ENCODE measurements at regions not wholly inside any gene's neighbourhood (a gene's known extent, or its start where the extent isn't known, plus 50 kb on each side); places are given as distances from the start of the nearest gene placed in this dataset.
"Not testable (repeated sequence)": the region's sequence is repeated elsewhere in the genome, so short reads cannot be mapped to it uniquely, and the experiment has no call there.

DNA sequence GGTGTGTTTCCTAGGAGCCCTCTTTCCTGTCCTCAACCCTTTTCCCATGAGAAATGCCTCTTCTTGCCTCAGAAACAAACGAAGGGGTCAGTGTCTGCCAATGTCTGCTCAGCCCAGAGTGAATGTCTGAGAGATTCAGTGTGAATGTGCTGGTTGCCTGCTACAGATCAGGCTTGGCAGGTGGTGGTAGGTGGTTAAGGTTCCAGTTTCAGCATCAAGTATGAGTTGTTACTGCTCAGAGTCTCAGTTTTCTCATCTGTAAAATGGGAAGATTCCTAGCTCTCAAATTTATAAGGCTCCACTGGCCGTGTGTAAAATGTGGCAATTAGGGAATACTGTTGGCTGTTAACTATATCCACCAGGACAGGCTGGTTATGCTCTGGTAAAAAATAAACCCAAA, 96.3 kb upstream of the PLGLB2 start:
- not testable (repeated sequence) for DNase-seq (ENCODE audit: low read depth in 4 of 4, low spot score in 2 of 4)

DNA sequence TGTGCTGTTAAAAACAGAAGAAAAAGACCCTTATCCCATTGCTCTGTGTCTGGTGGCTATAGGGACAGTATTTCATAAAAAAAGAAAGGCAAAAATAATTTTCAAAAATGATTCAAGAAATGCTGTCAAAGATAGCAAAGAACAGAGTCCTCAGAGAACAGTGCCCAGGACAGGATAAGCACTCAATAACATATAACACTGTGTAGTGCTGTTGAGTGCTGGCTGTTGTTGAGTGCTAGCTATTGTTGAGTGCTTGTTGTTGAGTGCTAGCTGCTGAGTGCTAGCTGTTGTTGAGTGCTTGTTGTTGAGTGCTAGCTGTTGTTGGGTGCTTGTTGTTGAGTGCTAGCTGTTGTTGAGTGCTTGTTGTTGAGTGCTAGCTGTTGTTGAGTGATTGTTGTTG, 94.5 kb upstream of the PLGLB2 start:
- DNase-seq (ENCODE audit: low read depth in 4 of 4, low spot score in 2 of 4), result not testable (repeated sequence)

DNA sequence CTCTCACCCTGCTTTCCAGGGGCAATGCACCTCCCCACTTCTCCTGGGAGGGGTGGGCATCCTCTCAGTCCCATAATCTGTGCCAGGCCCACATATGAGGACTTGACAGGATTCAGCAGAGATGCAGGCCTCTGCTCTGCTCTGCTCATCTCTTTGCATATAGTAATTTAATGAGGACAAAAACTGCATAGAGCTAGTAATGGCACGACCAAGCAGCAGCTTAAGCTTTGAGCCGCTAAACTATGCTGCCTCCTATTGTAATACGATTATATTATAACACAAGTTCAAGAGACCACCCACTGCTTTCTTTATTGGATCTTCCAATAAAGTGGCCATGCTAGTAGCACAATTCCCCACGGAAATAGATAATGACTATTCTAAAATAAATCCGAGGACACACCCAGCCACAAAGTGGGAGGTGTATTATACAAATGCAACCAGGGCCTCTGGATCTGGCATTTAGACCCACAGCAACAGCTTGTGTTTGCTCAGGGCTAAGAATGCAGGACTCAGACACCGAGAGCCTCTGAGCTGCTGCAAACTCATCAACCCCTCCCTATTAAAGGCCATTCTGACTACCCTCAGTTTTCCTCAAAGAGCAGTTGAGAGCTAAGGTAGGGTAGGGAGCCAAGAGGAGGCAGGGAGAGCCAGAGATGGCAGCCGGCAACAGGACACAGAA, 93.6 kb upstream of the PLGLB2 start:
- DNase-seq (ENCODE audit: low read depth in 4 of 4, low spot score in 2 of 4), result not testable (repeated sequence)

DNA sequence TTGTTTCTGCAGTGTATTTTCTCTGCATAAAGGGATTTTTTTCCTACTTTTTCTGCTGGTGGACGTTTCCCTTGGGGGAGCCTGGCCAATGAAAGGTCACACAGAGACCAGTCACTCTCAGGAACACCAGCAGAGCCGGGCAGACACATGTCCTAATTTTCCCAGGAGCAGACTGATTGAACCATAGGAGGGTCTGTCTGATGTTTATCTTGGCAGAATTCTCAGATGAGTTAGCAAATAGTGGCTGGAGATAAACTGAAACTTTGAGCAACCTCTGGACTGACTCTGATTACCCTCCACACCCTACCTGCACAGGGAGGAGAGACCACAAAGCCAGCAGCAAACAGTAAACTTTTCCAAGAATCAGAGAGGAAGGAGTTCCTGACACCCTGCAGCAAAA, 90.0 kb upstream of the PLGLB2 start:
- not testable (repeated sequence) for DNase-seq (ENCODE audit: low read depth in 4 of 4, low spot score in 2 of 4)

DNA sequence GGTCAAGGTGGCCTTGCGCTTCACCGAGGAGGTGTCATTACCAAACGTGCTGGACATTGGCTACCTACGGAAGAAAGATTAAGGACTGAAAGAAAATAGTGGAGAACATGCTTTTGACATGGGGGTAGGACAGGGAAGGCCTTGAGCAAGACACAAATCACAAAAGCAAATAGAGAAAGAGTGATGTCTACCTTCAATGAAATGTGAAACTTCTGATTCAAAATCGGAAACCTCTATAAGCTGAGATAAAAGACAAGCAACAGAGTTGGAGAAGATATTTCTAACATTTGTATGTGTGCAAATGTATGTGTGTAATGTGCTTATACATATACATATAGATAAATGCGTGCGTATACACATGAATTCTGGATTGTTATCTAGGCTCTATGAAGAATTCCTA, 89.5 kb upstream of the PLGLB2 start:
- not testable (repeated sequence) for DNase-seq (ENCODE audit: low read depth in 4 of 4, low spot score in 2 of 4)

DNA sequence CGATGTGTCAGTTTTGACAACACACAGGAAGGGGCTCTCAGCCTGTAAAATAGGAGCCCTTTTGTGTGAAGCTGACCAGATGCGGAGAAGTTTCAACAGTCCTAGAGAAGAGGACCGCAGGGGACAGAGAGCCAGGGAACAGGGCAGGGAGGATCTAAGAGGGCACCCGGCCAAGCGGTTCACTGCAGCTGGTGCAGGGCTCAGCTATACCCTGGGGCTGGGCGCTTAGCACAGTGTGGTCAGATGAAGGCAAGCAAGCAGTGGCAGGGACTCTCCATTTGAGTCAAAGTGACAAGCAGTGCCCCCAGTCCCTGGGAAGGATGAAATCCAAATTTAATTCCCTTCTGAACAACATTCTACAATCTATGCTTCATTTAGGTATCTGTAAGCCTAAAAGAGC, 88.9 kb upstream of the PLGLB2 start:
- not testable (repeated sequence) for DNase-seq (ENCODE audit: low read depth in 4 of 4, low spot score in 2 of 4)

DNA sequence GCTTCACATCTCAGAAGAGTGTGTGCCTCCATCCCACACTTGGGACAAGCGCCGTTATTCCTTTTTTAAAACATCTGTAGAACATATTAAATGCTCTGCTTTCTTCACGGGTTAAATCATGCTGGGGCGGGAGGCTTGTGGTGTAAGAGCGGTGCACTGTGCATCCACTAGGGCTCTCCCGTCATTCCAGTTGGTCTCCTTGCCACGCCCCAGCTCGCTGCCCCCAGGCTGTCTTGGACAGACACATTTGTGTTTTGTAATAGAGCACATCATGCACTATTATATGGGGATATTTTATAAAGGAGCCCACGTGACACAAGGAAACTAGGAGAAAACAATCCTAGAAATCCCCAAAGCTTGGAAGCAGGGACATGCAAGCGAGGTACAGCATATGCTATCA, 87.7 kb upstream of the PLGLB2 start:
- not testable (repeated sequence) for DNase-seq (ENCODE audit: low read depth in 4 of 4, low spot score in 2 of 4)

DNA sequence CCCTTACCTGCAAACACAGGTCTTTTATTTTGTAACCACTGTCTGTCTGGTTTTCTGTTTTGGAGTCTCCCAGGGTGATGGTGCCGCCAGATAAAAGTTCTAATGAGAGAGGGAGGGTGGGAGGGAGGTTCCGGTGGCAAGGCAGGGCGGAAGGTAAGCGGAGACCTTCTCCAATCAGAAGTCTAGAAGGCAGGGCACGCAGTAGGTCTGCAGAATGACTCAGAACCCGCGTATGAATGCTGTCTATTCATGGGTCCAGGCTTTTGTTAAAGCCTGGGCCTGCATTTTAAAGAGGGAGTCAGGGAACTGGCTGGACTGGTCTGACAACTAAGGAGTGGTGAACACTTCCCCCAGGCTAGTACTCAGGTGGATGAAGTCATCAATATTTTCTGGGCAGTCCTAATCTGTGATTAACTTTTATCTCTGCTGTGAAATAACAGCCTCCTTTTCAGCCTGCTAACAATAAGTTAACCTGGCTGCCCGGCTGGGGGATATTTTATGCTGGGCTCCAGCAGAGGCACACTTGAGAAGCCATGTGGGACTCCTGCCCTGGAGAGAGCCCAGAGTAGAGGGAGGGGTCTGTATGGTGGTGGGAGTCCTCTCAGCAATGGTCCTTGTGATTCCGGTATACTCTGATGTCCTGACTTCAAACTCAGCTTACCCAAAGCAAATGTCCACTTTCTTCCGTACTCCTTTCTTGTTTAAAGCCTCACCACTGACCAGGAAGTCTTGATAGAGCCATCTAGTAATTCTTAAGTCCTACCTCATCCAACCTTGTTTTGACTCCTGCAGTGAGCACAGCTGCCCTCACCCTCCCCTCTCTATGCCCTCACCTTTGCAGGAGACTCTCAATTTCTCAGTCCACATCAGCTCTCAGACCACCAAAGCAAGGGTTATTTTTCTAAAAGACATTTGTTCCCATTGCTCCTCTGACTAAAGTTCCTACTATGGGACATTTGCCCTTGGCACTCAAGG, 85.3 kb upstream of the PLGLB2 start:
- peak in 1 of 4 donors; percentile 27 for DNase-seq (ENCODE audit: low read depth in 4 of 4, low spot score in 2 of 4)

DNA sequence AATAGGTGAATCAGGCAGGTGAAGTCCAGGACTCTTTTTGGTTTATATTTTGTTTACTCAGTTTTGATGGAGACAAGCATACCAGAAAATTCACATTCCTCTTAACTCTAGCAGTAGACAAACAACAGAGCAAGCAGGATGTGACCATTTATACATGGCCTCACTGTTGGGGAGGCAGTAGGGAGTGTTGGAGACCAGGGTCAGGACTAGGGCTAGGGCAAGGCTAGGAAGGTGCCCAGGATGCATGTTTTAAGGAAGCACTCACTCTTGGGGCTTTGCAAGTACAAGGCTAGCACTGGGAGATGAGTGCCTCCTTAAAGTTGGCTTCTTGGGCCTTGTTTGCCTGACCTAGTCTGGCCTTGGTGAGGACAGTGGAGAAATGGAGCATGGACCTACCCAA, 84.5 kb upstream of the PLGLB2 start:
- not testable (repeated sequence) for DNase-seq (ENCODE audit: low read depth in 4 of 4, low spot score in 2 of 4)

DNA sequence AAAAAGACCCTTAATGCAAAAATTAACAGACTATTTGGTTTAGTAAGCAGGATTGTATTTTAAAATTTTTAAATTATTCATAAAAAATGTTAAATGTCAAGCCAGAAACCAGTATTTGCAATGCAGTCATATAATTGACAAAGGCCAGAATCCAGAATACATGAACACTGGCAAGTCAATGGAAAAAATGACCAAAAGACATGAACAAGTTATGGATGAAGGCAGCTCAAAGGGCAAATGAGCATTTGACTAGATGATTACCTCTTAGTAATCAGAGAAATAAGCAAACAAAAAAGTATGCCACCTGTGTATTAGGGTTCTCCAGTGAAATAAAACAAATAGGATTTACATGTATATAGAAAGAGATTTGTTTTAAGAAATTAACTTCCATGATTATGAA, 80.9 kb upstream of the PLGLB2 start:
- not testable (repeated sequence) for DNase-seq (ENCODE audit: low read depth in 4 of 4, low spot score in 2 of 4)

DNA sequence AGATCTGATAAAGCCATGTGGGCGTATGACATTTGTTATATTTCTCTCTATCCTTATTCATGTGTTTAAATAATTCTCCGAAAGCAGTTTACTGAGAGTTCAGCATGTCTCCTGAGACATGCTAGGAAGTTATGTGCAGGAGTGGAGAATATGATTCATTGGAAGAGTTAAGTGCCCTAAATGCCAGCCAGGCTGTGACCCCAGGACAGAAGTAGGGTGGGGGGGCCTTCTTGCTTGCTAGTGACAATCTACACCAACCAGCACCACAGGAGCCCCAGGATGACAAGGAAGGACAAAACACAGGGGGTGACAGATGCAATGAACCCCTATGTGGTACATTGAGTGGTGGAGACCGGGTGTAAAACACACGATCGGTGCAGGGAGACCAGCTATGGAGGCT, 79.5 kb upstream of the PLGLB2 start:
- not testable (repeated sequence) for DNase-seq (ENCODE audit: low read depth in 4 of 4, low spot score in 2 of 4)

DNA sequence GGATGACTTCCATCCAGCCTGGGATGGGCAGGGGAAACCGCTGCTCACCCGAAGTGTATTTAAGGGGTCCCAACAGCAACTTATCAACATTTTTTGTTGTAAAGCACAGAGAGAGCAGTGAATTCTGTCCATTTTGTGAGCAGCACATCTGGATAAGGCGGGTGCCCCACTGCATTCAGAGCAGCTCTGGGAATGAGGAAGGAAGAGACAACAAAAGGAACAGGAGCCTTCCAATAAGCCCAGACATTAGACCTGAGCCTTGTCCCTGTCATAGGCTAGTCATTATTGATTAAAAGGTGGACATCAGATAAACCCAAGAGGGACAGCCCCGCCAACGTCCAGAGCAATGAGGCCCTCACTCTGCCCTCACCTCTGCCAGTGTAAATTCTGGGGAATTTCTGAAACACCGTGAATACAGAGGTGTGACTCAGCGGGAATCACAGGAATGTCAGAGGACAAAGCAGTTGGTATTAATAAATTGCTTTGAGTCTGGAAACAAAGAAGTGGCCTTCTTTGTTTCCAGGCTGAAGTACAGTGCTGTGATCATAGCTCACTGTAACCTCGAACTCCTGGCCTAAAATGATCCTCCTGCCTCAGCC, 78.2 kb upstream of the PLGLB2 start:
- DNase-seq (ENCODE audit: low read depth in 4 of 4, low spot score in 2 of 4), result not testable (repeated sequence)

DNA sequence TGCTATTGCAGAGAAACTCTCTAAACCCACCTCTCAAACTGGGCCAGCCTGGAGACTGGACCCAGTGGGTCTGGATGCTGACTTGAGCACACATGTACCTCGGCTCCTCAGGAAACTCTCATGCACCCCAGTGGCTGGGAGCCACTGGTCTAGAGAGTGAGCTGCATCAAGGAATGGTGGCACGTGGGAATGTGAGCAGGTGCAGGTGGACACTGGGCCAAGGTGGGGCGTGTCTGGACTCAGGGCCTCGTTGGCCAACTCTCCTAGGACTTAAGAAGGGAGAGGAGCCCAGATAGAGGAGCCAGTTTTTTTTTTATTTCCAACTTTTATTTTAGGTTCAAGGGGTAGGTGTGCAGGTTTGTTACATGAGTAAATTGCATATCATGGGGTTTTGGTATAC, 75.5 kb upstream of the PLGLB2 start:
- not testable (repeated sequence) for DNase-seq (ENCODE audit: low read depth in 4 of 4, low spot score in 2 of 4)

DNA sequence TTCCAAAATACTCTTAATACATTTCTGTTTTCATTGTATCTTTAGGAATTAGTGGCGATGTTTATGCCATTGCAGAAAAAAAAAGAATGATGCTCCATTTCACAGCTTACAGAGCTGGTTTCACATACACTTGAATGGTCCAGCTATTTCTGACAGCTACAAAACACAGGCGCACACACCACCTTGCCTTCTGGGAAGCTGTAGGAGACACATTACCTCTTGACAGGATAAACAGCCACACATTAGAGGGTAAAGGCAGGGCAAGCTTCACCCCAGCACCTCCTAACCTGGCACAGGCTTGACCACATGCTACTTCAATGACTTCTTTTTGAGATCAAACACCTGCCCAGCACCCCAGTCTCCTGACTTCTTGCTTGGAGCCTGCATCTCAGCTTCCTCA, 73.2 kb upstream of the PLGLB2 start:
- DNase-seq (ENCODE audit: low read depth in 4 of 4, low spot score in 2 of 4), result not testable (repeated sequence)

DNA sequence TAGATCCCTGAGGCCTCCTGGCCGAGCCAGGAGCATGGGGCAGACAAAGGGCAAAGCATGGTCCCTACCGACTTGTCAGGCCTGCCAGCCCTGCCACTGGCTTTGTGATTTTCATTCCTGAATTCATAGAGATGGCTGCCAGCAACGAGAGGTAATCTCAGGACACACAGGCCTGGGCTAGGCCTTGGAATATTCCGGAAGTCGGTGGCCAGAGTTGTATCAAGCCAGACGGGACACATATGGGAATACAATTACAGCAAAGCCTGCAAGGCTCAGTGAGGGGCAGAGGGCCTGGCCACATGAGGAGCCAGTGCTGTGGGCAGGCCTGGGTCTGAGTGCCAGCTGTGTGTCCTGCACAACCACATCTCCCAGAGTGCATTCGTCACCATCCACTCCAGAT, 72.4 kb upstream of the PLGLB2 start:
- DNase-seq (ENCODE audit: low read depth in 4 of 4, low spot score in 2 of 4), result not testable (repeated sequence)

DNA sequence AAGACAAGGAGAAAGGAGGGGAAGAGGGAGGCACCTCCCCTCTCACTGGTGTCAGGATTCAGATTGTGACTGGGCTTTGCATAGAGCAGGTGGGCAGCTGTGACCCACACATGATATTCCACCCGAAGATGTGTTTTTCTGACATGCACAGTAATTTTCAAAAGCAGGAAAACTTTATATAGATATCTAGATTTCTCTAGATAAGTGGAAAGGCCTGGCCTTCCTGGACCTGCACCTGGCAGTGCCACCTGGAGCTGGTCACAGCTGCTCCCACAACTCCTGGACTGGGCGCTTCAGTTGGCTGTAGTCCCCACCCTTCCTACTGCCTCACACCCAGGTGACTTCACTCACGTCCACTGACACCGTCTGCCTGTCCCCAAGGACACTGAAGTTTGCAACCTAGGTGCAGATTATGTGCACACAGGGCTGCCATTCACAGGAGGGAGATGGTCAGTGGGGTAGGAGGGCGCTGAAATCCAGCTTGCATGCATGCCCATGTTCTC, 70.4 kb upstream of the PLGLB2 start:
- DNase-seq (ENCODE audit: low read depth in 4 of 4, low spot score in 2 of 4), result not testable (repeated sequence)

DNA sequence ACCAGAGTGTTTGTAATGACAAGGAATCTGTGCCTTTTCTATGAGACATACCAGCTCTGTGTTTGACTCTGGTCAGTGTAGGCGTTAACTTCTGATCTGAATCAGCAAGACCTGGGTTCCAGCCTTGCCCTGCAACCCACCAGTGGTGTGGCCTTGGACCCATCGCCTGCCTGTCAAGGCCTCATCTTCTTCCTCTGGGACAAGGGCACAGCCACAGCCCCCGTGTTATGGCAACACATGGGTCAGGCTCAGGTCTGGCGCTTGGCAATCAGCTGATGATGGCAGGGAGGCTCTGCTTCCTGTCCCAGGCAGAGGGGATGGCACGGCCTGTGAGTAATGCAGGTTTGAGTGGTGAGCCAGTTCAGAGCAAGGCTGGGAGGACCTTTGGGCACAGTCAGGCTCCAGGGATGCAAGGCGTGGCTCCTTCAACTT, 69.1 kb upstream of the PLGLB2 start:
- DNase-seq (ENCODE audit: low read depth in 4 of 4, low spot score in 2 of 4), result not testable (repeated sequence)

DNA sequence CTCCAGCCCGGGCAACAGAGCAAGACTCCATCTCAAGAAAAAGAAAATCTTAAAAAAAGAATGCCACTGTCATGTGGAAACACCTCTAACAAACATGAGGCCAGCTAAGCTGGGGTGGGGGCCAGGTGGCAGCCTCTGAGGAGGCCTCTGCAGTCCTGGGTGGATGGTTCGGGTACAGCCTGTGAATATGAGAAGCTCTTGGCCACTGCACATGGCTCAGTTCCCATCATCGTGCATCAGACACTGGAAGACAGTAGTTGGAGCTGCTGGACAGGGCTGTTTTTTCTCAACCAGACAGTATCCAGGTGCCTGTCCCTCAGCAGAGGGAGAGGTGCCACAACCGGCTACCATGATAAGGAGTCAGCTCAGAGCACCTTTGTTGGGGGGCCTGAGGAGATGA, 67.9 kb upstream of the PLGLB2 start:
- not testable (repeated sequence) for DNase-seq (ENCODE audit: low read depth in 4 of 4, low spot score in 2 of 4)

DNA sequence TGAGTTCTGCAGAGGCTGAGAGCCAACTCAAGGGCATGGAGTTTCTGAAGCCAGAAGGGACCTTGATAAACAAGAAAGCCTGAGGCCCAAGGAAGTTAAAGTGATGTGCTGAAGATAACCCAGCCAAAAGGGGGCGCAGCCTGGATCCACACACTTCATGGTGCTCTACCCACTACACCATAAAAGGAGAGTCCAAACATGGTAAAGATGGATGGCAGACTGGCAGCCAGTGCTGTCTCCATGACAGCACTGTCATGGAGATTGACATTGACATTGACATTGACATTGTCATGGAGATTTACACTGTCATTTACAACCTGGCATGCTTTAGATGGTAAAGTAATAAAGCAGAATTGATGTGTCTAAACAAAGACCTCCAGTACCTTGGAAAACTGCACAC, 67.2 kb upstream of the PLGLB2 start:
- not testable (repeated sequence) for DNase-seq (ENCODE audit: low read depth in 4 of 4, low spot score in 2 of 4)

DNA sequence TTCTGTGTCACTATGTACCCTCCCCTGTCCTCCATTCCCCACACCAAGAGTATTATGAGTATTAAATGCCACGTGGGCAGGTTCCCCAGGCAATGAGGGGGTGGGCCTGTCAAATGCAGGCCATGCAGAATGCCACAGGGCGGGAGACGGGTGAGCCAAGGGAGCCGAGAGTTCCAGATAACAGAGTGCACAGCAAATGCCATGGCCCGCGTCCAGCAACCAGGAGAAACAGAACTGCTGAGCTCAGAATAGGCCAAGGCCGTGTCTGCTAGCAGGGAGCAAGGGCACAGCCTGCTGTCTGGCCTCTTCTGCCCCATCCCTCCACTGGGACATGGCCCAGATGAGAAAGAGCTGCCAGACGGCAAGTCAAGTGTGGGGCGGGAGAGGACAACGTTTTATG, 64.4 kb upstream of the PLGLB2 start:
- DNase-seq (ENCODE audit: low read depth in 4 of 4, low spot score in 2 of 4), result not testable (repeated sequence)

DNA sequence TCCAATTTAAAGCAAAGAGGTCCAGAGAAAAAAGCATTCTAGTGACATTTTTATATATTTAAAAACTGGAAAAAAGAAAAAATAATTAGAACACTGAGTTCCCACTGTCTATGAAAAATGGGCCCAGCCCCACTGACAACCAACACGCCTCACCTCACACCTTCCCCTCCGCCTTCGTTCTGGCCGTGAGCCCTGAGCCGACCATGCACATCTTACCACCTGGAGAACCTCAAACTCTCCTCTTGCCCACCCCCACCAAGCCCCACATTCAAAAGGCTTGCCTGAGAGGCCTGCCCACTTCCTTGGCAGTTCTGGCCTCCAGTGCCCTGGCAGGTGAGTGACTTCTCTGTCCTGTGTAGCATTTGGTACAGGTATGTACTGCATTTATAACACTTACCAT, 63.9 kb upstream of the PLGLB2 start:
- not testable (repeated sequence) for DNase-seq (ENCODE audit: low read depth in 4 of 4, low spot score in 2 of 4)

Measured in left renal cortex interstitium (tissue), 4 donors.